ENCODE measurements at regions not wholly inside any gene's neighbourhood (a gene's known extent, or its start where the extent isn't known, plus 50 kb on each side); places are given as distances from the start of the nearest gene placed in this dataset.

DNA sequence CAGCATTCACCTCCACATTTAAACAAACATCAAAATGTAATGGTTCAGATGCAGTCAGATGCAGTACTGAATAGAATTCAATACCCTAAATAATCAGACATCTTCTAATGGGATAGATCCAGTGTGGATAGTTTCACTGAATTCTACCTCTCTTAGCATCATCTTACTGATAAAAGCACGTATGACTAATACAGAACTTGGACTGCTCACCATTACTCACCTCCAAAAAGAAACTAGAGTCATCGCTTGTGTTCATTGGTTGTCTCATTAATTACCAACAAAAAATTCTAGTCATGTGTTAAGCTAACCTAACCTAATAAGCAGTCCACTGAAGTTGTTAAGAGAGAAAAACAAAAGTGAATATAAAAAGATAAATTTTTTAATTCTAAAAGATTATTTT is 165.9 kb upstream of the IRAK1BP1 start:
- ATAC-seq (ENCODE audit: insufficient read depth, low read depth), result no peak
- H2AFZ ChIP-seq (ENCODE audit: low read depth, low read length), result no peak overlapping the region
- H3K4me1 ChIP-seq (ENCODE audit: insufficient read depth, low read length), result no peaks in the 10 kb centered on the region
- TF ChIP-seq, protein P1, sequence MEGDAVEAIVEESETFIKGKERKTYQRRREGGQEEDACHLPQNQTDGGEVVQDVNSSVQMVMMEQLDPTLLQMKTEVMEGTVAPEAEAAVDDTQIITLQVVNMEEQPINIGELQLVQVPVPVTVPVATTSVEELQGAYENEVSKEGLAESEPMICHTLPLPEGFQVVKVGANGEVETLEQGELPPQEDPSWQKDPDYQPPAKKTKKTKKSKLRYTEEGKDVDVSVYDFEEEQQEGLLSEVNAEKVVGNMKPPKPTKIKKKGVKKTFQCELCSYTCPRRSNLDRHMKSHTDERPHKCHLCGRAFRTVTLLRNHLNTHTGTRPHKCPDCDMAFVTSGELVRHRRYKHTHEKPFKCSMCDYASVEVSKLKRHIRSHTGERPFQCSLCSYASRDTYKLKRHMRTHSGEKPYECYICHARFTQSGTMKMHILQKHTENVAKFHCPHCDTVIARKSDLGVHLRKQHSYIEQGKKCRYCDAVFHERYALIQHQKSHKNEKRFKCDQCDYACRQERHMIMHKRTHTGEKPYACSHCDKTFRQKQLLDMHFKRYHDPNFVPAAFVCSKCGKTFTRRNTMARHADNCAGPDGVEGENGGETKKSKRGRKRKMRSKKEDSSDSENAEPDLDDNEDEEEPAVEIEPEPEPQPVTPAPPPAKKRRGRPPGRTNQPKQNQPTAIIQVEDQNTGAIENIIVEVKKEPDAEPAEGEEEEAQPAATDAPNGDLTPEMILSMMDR (IDR thresholded peaks at IDR 0.05; ENCODE audit: borderline replicate concordance, extremely low read depth, low read length, poor library complexity, severe bottlenecking), result no peak
- no peak for TF ChIP-seq EZH2 (IDR thresholded peaks at IDR 0.05; ENCODE audit: borderline replicate concordance, low read depth, low read length, severe bottlenecking)
- no peak overlapping the region for H3K4me3 ChIP-seq (ENCODE audit: low read depth in 1 of 2, low read length in 2 of 2)
- DNase-seq, result no peak
- H3K4me2 ChIP-seq (ENCODE audit: insufficient read depth, low read length), result no peak overlapping the region
- H4K20me1 ChIP-seq (ENCODE audit: insufficient read depth, low read length), result no peaks in the 10 kb centered on the region
- no peaks in the 10 kb centered on the region for H3K9me3 ChIP-seq (ENCODE audit: insufficient read depth, low read length, severe bottlenecking)
- no peaks in the 10 kb centered on the region for H3K36me3 ChIP-seq (ENCODE audit: insufficient read depth, low read length)
- no peak overlapping the region for H3K9ac ChIP-seq (ENCODE audit: low read depth, low read length)
- H3K27ac ChIP-seq (ENCODE audit: low read length), result no peak overlapping the region
- no peaks in the 10 kb centered on the region for H3K79me2 ChIP-seq (ENCODE audit: insufficient read depth, low read length)
- no peaks in the 10 kb centered on the region for H3K27me3 ChIP-seq (ENCODE audit: insufficient read depth, low read length, poor library complexity)

DNA sequence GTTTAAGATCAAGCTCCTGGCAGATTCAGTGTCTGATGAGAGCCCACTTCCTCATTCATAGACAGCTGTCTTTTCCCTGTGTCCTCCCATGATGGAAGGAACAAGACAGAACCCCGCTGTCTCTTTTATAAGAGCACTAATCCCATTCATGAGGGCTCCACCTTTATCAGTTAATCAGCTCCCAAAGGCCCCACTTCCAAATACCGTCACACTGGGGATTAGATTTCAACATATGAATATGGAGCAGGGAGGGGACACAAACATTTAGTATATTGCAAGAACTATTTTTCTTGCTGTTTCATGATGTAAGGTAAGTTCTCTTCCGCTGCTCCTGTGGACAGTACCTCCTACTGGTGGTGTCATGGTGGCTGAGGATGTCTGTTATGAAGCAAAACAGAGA is 158.3 kb upstream of the IRAK1BP1 start:
- ATAC-seq (ENCODE audit: insufficient read depth, low read depth) (no peak), DNase-seq (no peak)
- no peak overlapping the region for H3K4me3 ChIP-seq (ENCODE audit: low read depth in 1 of 2, low read length in 2 of 2)
- 0 out of 2 replicates have a peak overlapping the region, but pooled peaks have one; percentile 6 for H2AFZ ChIP-seq (ENCODE audit: low read depth, low read length)
- H3K79me2 ChIP-seq (ENCODE audit: insufficient read depth, low read length), result no peaks in the 10 kb centered on the region
- H3K27me3 ChIP-seq (ENCODE audit: insufficient read depth, low read length, poor library complexity), result no peaks in the 10 kb centered on the region
- no peaks in the 10 kb centered on the region for H4K20me1 ChIP-seq (ENCODE audit: insufficient read depth, low read length)
- TF ChIP-seq, protein P1 (IDR thresholded peaks at IDR 0.05; ENCODE audit: borderline replicate concordance, extremely low read depth, low read length, poor library complexity, severe bottlenecking), result no peak
- no peak for TF ChIP-seq EZH2 (IDR thresholded peaks at IDR 0.05; ENCODE audit: borderline replicate concordance, low read depth, low read length, severe bottlenecking)
- H3K36me3 ChIP-seq (ENCODE audit: insufficient read depth, low read length), result no peaks in the 10 kb centered on the region
- H3K27ac ChIP-seq (ENCODE audit: low read length), result no peak overlapping the region
- H3K4me1 ChIP-seq (ENCODE audit: insufficient read depth, low read length), result peaks cover 19% of the 10 kb centered on the region
- no peak overlapping the region for H3K9ac ChIP-seq (ENCODE audit: low read depth, low read length)
- H3K9me3 ChIP-seq (ENCODE audit: insufficient read depth, low read length, severe bottlenecking), result no peaks in the 10 kb centered on the region
- H3K4me2 ChIP-seq (ENCODE audit: insufficient read depth, low read length), result no peak overlapping the region

DNA sequence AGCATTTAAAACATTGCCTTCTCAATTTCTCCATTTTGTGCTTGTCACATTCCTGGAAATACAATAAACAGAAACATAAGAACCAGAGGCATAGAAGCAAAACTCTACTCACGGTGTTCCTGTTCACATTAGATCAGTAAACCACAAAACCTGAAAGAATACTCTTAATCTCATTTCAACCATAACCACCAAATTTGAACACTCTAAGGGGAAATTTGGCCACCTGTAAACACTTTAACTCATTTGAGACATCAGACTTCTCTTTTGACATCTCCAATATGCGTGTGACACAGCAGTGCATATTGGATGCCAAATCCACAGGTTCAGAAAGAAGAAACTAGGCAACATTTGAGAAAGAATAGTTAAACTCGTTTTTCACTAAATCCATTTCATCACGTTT is 153.8 kb upstream of the IRAK1BP1 start:
- Histone ChIP-seq H2AFZ (ENCODE audit: low read depth, low read length) (peak overlapping the region; percentile 56), H3K36me3 (ENCODE audit: insufficient read depth, low read length) (no peaks in the 10 kb centered on the region), H3K9ac (ENCODE audit: low read depth, low read length) (no peak overlapping the region), H3K4me1 (ENCODE audit: insufficient read depth, low read length) (peaks cover 27% of the 10 kb centered on the region), H3K4me2 (ENCODE audit: insufficient read depth, low read length) (peak overlapping the region; percentile 35), H3K4me3 (ENCODE audit: low read depth in 1 of 2, low read length in 2 of 2) (no peak overlapping the region), H3K27me3 (ENCODE audit: insufficient read depth, low read length, poor library complexity) (no peaks in the 10 kb centered on the region), H3K27ac (ENCODE audit: low read length) (peak overlapping the region; percentile 67), H4K20me1 (ENCODE audit: insufficient read depth, low read length) (no peaks in the 10 kb centered on the region), H3K9me3 (ENCODE audit: insufficient read depth, low read length, severe bottlenecking) (no peaks in the 10 kb centered on the region), H3K79me2 (ENCODE audit: insufficient read depth, low read length) (no peaks in the 10 kb centered on the region)
- TF ChIP-seq, protein P1 (IDR thresholded peaks at IDR 0.05; ENCODE audit: borderline replicate concordance, extremely low read depth, low read length, poor library complexity, severe bottlenecking), result no peak
- no peak for TF ChIP-seq EZH2 (IDR thresholded peaks at IDR 0.05; ENCODE audit: borderline replicate concordance, low read depth, low read length, severe bottlenecking)
- ATAC-seq (ENCODE audit: insufficient read depth, low read depth), result peak; percentile 84
- DNase-seq, result no peak

DNA sequence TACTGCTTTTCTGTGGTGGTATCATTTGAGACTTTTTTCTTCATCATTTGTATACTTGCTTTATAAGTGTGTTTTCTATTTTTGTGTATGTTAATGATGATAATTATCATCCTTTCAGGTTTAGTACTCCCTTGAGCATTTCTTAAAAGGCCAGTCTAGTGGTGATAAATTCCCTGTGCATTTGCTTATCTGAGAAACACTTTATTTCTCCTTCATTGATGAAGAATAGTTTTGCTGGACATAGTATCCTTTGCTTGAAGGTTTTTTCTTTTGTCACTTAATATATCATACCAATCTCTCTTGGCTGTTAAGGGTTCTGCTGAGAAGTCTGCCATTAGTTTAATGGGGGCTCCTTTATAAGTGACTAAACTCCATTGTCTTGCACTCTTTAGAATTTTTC is 123.2 kb upstream of the IRAK1BP1 start:
- Histone ChIP-seq H3K4me3 (ENCODE audit: low read depth in 1 of 2, low read length in 2 of 2) (no peak overlapping the region), H3K4me2 (ENCODE audit: insufficient read depth, low read length) (no peak overlapping the region)

More for the DNA sequence above, 123.2 kb upstream of the IRAK1BP1 start:
- Histone ChIP-seq H3K4me1 (ENCODE audit: insufficient read depth, low read length) (no peaks in the 10 kb centered on the region; the same call in 1 of the 2 replicates), H3K9ac (ENCODE audit: low read depth, low read length) (no peak overlapping the region), H3K9me3 (ENCODE audit: insufficient read depth, low read length, severe bottlenecking) (peaks cover 45% of the 10 kb centered on the region), H3K36me3 (ENCODE audit: insufficient read depth, low read length) (no peaks in the 10 kb centered on the region), H4K20me1 (ENCODE audit: insufficient read depth, low read length) (no peaks in the 10 kb centered on the region), H3K79me2 (ENCODE audit: insufficient read depth, low read length) (no peaks in the 10 kb centered on the region), H3K27me3 (ENCODE audit: insufficient read depth, low read length, poor library complexity) (no peaks in the 10 kb centered on the region), H3K27ac (ENCODE audit: low read length) (no peak overlapping the region), H2AFZ (ENCODE audit: low read depth, low read length) (no peak overlapping the region)
- DNase-seq (no peak), ATAC-seq (ENCODE audit: insufficient read depth, low read depth) (no peak)
- no peak for TF ChIP-seq EZH2 (IDR thresholded peaks at IDR 0.05; ENCODE audit: borderline replicate concordance, low read depth, low read length, severe bottlenecking)
- TF ChIP-seq, protein P1 (IDR thresholded peaks at IDR 0.05; ENCODE audit: borderline replicate concordance, extremely low read depth, low read length, poor library complexity, severe bottlenecking), result no peak

All from DND-41 (cell line).